Adipose tissue (tissue), 3 donors: ENCODE measurements at regions not wholly inside any gene's neighbourhood (a gene's known extent, or its start where the extent isn't known, plus 50 kb on each side); places are given as distances from the start of the nearest gene placed in this dataset.

Source experiments
- H3K27ac ChIP-seq: one replicate; pipeline ENCODE4 v1.5.1; 2013; ENCODE audit warnings: low read depth, low read length
- WGBS, 3 donors: extraction: QIAGEN DNeasy Blood & Tissue Kit; methylation state at CpG; one replicate each; pipeline ENCODE4 v1.1.7; 2013; 5-methylcytosine and 5-hydroxymethylcytosine counted together
- donor health status: healthy with polysubstance abuse.
- donor health status: Bipolar disorder and iron deficiency.
- donor health status: healthy.

DNA sequence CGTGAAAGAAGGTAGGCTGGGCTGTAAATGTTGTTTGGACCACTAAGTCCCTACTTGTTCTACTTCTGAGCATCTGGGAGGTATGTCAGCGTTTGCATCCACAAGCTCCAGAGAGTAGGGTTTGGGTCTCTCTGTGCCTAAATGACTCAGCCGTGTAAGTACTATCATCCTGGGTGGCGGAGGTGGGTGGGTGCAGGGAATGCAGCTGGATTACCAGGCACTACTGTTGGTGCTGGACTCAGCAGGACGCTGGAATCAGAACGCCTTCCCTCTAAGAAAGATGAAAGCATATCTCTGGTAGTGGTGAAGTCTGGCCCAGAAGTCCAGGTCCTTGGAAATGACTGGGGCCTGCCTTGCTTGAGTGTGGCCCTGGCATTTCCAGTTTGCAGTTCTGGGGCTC, 289.7 kb downstream of the PCNX1 start:
- H3K27ac ChIP-seq, result no peak overlapping the region
- WGBS, 3 donors, result 74 to 92% (median 90%) methylated on average over 6 of the region's 6 CpGs

DNA sequence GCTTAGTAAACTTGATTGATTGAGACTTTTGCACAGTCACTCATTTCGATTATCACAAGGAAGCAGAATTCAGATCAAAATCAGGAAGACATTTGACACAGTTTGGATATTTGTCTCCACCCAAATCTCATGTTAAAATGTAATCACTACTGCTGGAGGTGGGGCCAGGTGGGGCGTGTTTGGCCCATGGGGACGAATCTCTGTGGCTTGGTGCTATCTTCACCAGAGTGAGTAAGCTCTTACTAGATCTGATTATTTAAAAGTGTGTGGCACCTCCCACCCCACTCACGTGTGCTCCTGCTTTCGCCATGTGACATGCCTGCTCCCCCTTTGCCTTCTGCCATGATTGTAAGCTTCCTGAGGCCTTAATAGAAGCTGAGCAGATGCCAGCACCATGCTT, 291.4 kb downstream of the PCNX1 start:
- WGBS, 3 donors, result 66 to 75% (median 74%) methylated on average over 5 of the region's 5 CpGs
- no peak overlapping the region for H3K27ac ChIP-seq

DNA sequence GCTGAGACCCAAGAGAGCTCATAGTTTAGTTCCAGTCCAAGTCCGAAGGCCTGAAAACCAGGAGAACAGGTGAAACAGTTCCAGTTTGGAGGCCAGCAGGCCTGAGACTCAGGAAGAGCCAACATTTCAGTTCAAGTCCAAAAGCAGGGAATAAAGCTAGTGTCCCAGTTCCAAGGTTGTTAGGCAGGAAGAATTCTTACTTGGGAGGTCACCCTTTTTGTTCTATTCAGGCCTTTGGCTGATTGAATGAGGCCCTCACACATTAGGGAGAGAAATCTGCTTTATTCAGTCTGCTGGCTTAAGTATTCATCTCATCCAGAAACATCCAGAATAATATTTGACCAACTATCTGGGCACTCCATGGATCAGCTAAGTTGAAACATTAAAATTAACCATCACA, 294.6 kb downstream of the PCNX1 start:
- no peak overlapping the region for H3K27ac ChIP-seq
- WGBS, 3 donors, result 92 to 100% (median 96%) methylated on average over 1 of the region's 1 CpG

DNA sequence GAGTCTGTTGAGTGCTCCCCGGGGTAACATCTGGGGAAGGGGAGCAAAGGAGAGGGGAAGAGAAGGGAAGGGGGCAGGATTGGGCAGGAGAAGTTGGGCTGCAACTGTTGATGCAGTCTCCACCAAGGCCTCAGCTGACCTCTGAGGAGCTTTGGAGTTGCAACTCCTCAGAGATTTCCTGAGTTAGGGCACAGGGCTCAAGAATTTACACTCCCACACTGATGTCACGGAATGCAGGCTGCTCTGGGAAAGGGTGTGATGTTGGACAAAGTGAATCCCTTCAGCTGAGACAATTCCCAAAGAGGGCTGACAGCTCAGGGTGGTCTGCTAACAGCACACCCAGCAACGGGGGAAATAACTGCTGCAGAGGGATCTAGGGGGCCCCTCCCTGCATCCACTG, 295.6 kb downstream of the PCNX1 start:
- 46 to 54% (median 49%) methylated on average over 3 of the region's 3 CpGs for WGBS, 3 donors
- H3K27ac ChIP-seq, result no peak overlapping the region

DNA sequence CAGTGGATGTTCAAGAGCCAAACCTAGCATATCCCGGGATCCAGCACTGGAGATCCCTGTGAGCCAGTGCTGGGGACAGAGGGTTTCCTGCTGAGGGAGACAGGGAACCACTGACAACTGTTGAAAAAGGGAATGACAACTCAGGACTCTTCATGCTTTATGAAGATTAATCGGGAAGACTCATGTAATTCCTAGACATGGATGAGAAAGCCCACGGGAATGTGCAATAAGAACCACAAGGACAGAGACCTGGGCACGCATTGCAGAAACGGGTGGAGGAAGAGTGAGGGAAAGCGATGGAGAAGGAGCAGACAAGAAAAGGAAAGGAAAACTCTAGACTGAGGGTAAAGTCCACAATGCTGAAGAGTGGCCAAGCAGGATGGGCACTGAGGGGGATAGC, 296.0 kb downstream of the PCNX1 start:
- no peak overlapping the region for H3K27ac ChIP-seq

DNA sequence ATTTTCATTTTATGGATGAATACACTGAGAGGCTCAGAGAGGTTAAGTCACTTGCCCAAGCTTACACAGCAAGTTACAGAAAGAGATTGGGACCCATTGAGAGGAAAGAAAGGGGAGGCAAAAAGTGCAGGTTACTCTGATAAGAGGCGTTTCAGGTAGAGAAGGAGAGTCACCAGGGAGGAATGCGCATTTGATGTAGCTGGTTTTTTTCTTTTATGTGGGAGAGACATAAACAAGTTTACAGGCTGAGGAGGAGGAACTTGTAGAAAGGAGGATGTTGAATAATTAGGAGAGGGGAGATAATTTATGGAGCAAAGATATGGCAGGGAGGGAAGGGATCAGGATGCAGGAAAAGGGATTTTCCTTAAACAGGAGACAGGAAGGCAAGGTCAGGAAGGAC, 297.0 kb downstream of the PCNX1 start:
- no peak overlapping the region for H3K27ac ChIP-seq
- WGBS, 3 donors, result 53 to 80% (median 79%) methylated on average over 2 of the region's 2 CpGs

More for the DNA sequence above, 296.0 kb downstream of the PCNX1 start:
- WGBS, 3 donors, result 82 to 87% (median 84%) methylated on average over 6 of the region's 6 CpGs

DNA sequence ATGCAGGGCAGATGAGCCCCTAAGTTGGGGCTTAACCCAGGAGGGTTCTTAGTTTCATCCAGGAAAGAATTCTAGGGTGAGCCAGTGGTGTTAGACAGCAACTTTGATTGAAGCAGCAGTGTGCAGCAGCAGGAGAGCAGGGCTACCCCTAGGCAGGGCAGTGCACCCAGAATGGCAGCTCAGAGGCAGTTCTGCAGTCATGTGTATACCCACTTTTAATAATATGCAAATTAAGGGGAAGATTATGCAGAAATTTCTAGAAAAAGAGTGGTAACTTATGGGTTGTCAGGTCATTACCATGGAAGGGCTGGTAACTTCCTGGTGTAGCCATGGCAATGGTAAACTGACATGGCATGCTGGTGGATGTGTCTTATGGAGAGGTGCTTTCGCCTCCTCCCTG, 297.5 kb downstream of the PCNX1 start:
- WGBS, 3 donors, result 43 to 100% (median 100%) methylated on average over 1 of the region's 1 CpG

DNA sequence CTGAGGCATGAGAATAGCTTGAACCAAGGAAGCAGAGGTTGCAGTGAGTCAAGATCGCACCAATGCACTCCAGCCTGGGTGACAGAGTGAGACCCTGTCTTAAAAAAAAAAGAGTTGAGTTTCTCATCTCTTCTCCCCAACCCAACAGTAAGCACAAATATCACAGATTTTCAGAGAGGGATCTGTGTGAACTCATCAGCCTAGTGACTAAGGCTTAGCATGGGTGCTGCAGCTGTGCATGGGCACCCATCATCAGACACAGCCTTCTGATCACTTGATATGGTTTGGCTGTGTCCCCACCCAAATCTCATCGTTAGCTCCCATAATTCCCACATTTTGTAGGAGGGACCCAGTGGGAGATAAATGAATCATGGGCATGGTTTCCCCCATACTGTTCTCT, 298.9 kb downstream of the PCNX1 start:
- H3K27ac ChIP-seq, result no peak overlapping the region
- WGBS, 3 donors, result 83 to 99% (median 96%) methylated on average over 2 of the region's 2 CpGs

More for the DNA sequence above, 297.5 kb downstream of the PCNX1 start:
- H3K27ac ChIP-seq, result no peak overlapping the region

DNA sequence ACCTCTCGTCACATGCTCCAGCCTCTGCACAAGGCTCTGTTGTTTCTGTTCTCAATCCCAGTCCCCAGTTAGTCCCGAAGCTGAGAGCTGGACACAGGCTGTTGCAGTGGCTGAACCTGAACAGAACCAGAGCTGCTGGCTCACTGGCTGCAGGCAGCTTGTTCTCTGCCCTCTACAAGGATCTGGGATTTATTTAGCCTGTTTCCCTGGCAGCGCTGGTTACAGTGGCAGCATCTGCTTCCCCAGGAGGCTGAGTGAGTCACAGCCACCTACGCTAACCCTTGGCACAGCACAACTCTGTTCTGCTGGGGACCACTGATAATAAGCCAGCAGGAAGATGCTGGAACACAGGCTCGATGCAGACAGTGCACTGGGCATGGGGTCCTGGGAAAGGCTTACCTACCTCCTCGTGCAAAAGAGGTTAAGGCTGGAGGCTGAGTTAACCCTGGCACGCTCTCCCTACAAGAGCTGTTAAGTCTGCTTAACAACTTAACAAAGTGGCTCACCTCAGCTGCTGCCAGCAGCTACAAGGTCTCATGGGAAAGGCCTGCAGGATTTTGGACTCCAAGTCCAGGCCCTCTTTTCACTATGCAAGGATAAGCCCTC, 299.6 kb downstream of the PCNX1 start:
- H3K27ac ChIP-seq, result no peak overlapping the region
- WGBS, 3 donors, result 55 to 63% (median 61%) methylated on average over 7 of the region's 7 CpGs

DNA sequence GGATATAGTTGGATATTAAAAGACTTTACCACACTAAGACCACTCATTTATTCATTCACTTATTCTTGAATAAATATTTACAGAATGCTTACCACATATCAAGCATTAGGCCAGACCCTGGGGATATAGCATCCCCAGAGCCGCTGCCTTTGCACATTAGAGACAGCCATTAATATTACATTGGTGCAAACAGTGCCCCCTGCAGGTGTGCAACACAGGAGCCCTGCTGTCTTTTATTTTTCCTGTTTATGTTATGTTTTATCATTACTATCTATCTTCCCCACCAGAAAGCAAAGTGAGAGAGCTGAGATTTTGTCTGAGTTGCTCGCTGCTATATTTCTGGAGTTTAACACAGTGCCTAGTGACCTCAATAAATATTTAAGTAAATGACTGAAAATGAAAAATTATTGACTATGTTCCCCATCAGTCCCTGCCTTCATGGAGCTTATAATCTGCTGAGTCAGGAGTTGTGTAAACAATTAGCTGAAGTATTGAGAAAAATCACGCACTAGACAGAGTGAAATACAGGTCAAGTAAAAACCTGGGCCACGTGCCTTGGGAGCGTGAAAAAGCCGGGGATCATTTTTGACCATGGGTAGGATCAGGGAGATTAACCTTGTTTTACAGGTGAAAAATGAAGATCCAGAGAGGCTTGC, 301.6 kb downstream of the PCNX1 start:
- no peak overlapping the region for H3K27ac ChIP-seq
- 95 to 98% (median 96%) methylated on average over 6 of the region's 6 CpGs for WGBS, 3 donors

DNA sequence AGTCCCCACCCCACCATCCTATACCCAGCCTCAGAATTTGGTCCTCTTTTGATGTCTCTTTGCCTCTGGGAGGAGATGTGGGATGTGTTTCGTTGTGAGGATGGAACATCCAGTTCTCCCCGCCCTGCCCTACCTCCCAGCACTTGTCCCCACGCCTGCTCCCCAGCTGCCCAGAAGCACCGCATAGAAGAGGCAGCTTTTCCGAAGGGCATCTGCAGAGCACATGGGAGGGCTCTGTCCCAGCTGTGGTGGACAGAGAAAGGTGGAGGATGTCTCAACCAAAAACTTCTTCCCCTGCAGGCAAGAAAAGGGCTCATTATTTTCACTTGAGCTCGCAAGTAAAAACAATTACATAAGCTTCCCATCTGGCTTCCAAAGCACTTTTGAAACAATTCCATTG, 302.6 kb downstream of the PCNX1 start:
- no peak overlapping the region for H3K27ac ChIP-seq
- 83 to 87% (median 86%) methylated on average over 6 of the region's 6 CpGs for WGBS, 3 donors

DNA sequence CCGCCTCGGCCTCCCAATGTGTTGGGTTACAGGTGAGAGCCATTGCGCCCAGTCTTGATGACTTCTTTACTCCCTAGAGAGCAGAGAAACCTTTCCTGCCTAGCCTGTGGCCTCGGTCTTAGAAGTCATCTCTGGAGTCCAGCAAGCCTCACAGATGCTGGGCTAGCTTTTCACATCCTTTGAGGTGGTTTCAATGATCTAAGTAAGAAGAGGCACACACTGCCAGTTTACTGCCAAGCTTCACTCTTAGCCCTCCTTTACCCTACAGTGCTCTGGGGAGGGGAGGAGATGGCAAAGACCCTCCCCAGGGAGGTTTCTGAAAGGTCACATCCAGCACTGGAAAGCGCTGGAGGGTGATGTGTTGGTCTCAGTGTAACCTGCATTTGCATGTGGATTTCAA, 304.8 kb downstream of the PCNX1 start:
- WGBS, 3 donors, result 91 to 97% (median 95%) methylated on average over 5 of the region's 5 CpGs
- no peak overlapping the region for H3K27ac ChIP-seq

DNA sequence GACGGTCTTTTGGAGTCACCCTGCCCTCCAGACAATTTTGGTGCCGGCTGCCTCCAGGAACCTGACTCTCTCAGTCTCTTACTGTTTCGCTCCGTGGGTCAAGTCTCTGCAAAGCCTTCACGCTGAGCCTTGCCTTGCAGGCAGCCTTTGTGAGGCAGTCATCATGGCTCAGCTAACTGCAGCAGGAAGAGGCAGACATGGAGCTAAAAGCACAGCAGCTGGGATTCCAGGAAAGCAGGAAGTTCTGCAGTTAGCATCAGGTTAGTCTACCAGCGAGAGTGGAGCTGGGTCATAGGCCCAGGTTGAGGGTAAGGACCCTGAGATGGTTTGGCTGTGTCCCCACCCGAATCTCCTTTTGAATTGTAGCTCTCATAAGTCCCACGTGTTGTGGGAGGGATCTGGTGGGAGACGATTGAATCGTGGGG, 305.4 kb downstream of the PCNX1 start:
- H3K27ac ChIP-seq, result no peak overlapping the region
- WGBS, 3 donors, result 62 to 75% (median 71%) methylated on average over 10 of the region's 10 CpGs

DNA sequence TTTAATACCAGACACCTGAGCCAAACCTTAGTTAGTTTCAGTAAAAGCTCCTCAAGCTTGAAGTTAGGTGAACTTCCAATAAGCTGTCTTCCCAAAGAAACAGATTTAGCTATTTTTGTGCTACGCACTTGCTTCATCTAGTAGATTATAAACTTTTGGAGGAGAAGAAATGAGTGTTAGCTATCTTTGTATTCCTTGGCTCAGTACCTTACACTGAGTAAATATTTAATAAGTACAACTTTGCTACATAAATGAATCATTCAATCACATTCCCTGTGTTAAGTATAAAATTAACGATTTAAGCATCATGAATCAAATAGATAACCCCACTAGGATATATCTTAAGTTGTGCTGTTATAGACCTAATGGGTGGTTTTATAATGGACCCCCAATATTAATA, 307.0 kb downstream of the PCNX1 start:
- no peak overlapping the region for H3K27ac ChIP-seq
- WGBS, 3 donors, result 35 to 92% (median 92%) methylated on average over 2 of the region's 2 CpGs

DNA sequence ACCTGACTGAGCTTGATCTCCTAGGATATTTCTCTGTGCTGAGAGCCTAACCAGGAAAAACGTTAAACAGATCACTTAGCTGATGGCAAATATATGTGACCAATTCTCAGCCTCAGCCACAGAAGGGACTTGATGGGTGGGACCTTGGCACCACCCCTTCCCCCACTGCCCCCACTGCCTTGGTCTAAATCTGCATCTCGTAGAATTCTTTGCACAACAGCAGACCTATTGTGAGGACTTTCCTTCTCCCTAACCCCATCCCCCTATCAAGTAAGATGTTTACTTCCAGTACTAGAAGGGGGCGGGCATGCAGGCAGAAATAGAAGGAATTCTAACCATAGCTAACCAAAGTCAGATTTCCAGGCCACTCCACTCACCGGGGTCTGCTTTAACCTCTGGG, 313.2 kb downstream of the PCNX1 start:
- H3K27ac ChIP-seq, result no peak overlapping the region
- 51 to 68% (median 63%) methylated on average over 4 of the region's 4 CpGs for WGBS, 3 donors

DNA sequence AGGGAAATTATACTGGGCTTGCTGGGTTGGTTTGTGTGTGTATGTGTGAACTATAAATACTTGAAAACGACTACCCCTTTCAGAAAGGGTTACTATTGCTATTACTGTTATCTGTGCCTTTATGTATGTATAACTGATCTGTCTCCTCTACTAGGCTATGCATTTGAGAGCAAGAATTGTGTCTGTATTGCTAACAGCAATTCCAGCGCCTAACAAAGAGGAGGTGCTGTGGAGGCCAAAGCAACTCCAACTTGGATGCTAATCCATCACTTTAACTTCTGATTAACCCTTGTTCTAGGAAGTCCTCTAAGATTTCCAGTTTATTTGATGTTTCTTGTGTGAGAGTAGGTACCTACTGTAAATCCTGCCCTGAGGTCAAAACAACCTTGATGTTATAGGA, 313.9 kb downstream of the PCNX1 start:
- 87 to 90% (median 89%) methylated on average over 2 of the region's 2 CpGs for WGBS, 3 donors
- no peak overlapping the region for H3K27ac ChIP-seq

DNA sequence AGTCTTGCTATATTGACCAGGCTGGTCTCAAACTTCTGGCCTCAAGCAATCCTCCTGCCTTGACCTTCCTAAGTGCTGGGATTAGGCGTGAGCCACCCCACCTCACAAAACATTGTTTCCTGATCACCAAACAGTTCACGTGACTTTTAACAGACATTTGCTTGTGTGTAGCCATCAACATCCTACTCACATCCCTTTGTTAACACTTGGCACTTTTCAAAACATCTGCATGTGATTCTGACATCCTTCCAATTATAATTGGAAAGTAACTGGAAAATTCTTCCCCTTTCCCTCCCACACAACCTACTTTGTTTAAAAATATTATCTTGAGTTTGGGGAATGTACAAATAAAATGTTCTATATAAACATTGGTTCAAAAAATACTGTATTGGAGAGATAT, 317.9 kb downstream of the PCNX1 start:
- no peak overlapping the region for H3K27ac ChIP-seq
- WGBS, 3 donors, result 51 to 71% (median 66%) methylated on average over 2 of the region's 2 CpGs

DNA sequence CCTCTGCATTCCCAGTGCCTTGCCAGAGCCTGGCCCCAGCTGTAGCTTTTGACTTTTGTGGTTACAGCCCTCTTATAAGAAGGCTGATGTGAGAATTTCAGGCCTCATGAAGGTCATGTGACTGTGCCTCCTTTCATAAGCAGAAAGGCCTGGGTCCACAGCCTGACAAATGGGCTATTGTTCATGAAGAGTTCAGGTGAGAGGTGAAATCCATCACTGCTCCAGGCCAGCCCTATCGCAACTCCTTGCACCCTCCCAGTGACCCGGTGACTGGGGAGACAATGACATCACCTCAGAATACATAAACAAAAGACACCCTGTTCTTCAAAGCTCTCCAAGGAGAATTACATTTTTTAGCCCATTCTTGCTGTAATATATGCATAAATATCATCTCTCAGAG, 321.5 kb downstream of the PCNX1 start:
- 31 to 72% (median 68%) methylated on average over 2 of the region's 2 CpGs for WGBS, 3 donors
- H3K27ac ChIP-seq, result no peak overlapping the region

DNA sequence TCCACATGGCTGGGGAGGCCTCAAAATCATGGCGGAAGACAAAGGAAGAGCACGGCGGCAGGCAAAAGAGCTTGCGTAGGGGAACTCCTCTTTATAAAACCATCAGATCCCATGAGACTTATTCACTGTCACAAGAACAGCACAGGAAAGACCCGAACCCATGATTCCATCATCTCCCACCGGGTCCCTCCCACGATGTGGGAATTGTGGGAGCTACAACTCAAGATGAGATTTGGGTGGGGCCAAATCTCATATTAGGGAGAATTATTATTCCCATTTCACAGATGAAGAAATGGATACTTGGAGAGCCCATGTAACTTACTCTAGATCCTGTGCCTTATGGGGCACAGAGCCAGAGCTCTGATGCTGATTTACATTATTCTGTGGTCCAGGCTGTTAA, 322.6 kb downstream of the PCNX1 start:
- 87 to 94% (median 89%) methylated on average over 7 of the region's 7 CpGs for WGBS, 3 donors
- no peak overlapping the region for H3K27ac ChIP-seq

DNA sequence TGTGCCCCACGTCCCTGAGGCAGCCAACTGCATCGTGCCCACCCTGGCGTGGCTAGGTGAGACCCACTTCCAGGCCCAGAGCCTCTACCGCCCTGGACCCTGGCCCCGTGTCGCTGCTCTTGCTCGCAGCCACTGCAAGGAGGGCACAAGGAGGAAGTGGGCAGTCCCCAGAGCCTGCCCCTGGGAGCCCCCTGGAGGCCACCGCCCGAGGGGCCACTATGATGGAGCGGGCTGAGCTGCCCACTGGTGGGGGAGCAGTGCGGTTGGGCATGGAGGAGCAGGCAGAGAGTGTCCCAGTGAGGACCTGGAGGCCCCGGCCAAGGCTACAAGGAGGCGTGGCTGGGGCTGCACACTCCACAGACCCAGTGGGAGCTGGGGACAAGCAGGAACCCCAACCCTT, 323.6 kb downstream of the PCNX1 start:
- H3K27ac ChIP-seq, result no peak overlapping the region
- WGBS, 3 donors, result 83 to 91% (median 88%) methylated on average over 13 of the region's 13 CpGs
